AG04450 (cell line): ENCODE measurements at regions not wholly inside any gene's neighbourhood (a gene's known extent, or its start where the extent isn't known, plus 50 kb on each side); places are given as distances from the start of the nearest gene placed in this dataset.

Source experiments
- CTCF ChIA-PET: fragments of 300-600, 350-600 bp; formaldehyde crosslinking; extraction: SDS; loops from one replicate; lab custom pipeline; 2022; ENCODE audit warnings: antibody characterized with exemption, inconsistent platforms; lab: Charles Lee
- POLR2A ChIA-PET: fragments of 350-600 bp; formaldehyde crosslinking; extraction: SDS; loops from one replicate; lab custom pipeline; 2021; ENCODE audit warnings: antibody characterized with exemption, inconsistent platforms; lab: Yijun Ruan, JAX
- DNase-seq: peaks from one replicate; pipeline ENCODE4 v3.0.0-alpha.2; 2011; ENCODE audit warnings: low read depth, low spot score
- H3K27ac ChIP-seq: one replicate; pipeline ENCODE4 v1.5.1; 2012; ENCODE audit warnings: low read depth, low read length, control low read depth
- H3K27me3 ChIP-seq: one replicate; pipeline ENCODE4 v1.6.0; 2012; ENCODE audit warnings: low read length; ENCODE audit not compliant: control insufficient read depth, insufficient read depth
- H3K4me3 ChIP-seq: 2 replicates; pipeline ENCODE4 v1.5.1; 2011; ENCODE audit warnings: mild to moderate bottlenecking, low read depth, low read length, control low read depth
- H3K9me3 ChIP-seq: 2 replicates; pipeline ENCODE4 v1.5.1; 2012; ENCODE audit warnings: low read length; ENCODE audit not compliant: control insufficient read depth, insufficient read depth
- CTCF ChIP-seq: IDR thresholded peaks from 2 replicates; pipeline ENCODE4 v1.5.1; 2011; ENCODE audit warnings: low read depth, low read length, control low read depth, inconsistent platforms

GRCh38 chr17:17405673-17406072, 71.1 kb upstream of the MED9 start:
- ChIA-PET POLR2A (no interaction called here), CTCF (no interaction called here)
- TF ChIP-seq CTCF: no peak
- Histone ChIP-seq H3K9me3 (no peaks in the 10 kb centered on the region; the same call in 1 of the 2 replicates), H3K4me3 (no peak overlapping the region), H3K27ac (no peak overlapping the region), H3K27me3 (no peaks in the 10 kb centered on the region)
- DNase-seq: no peak

- Histone ChIP-seq H3K27me3 (no peaks in the 10 kb centered on the region), H3K4me3 (no peak overlapping the region), H3K27ac (no peak overlapping the region), H3K9me3 (no peaks in the 10 kb centered on the region; the same call in 1 of the 2 replicates)
- no peak for TF ChIP-seq CTCF
- POLR2A ChIA-PET: no interaction called here
- CTCF ChIA-PET: no interaction called here
- DNase-seq: no peak
Measured at GRCh38 chr17:17406225-17406624, 70.6 kb upstream of the MED9 start.

- no peak for TF ChIP-seq CTCF
- no peaks in the 10 kb centered on the region; the same call in 1 of the 2 replicates for H3K9me3 ChIP-seq
- no peak for DNase-seq
- H3K27ac ChIP-seq: no peak overlapping the region
- no peaks in the 10 kb centered on the region for H3K27me3 ChIP-seq
- POLR2A ChIA-PET: no interaction called here
- CTCF ChIA-PET: no interaction called here
- H3K4me3 ChIP-seq: no peak overlapping the region
Measured at GRCh38 chr17:17408236-17408794, 68.5 kb upstream of the MED9 start.

- Histone ChIP-seq H3K27me3 (no peaks in the 10 kb centered on the region), H3K27ac (no peak overlapping the region), H3K4me3 (no peak overlapping the region), H3K9me3 (no peaks in the 10 kb centered on the region; the same call in 1 of the 2 replicates)
- DNase-seq: no peak
- ChIA-PET POLR2A (no interaction called here), CTCF (interaction anchor here (0.6 to 0.8 kb wide), 2 partner anchors 56 to 86 kb away, joined by 5 read pairs; partner anchors contain the start of gene RASD1)
- TF ChIP-seq CTCF: no peak
Measured at GRCh38 chr17:17410357-17410756, 66.4 kb upstream of the MED9 start.

- no peaks in the 10 kb centered on the region for H3K27me3 ChIP-seq
- no peaks in the 10 kb centered on the region; the same call in 1 of the 2 replicates for H3K9me3 ChIP-seq
- H3K27ac ChIP-seq: no peak overlapping the region
- no peak for TF ChIP-seq CTCF
- H3K4me3 ChIP-seq: no peak overlapping the region
- ChIA-PET POLR2A (no interaction called here), CTCF (no interaction called here)
- no peak for DNase-seq
Measured at GRCh38 chr17:17411692-17412091, 65.1 kb upstream of the MED9 start.
